ENCODE measurements at regions not wholly inside any gene's neighbourhood (a gene's known extent, or its start where the extent isn't known, plus 50 kb on each side); places are given as distances from the start of the nearest gene placed in this dataset.

DNA sequence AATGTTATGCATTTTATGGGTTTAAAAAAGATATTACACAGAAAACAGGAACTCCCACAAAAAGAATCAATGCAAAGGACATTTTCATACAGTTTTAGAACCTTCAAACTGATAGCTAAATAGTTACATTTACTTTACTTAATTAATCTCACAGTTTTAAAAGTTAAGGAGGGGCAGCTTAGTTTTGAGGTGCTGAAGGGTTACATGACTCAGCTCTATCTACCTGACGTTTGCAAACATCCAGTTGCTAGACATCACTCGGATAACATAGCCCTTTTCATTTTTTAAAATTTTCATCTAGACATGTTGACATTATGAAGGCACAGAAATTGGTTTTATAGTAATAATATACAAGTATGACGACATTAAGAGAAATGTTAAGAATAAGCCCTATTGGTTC, 53.7 kb upstream of the HSD17B12 start:
- no peak for DNase-seq (ENCODE audit: low read depth in 2 of 2)

All from stimulated activated CD8-positive, alpha-beta memory T cell treated with anti-CD3 and anti-CD28 coated beads, Interleukin-7, amount 100 ng/mL, for 4 hours (primary cell).